Stimulated activated CD4-positive, alpha-beta T cell treated with anti-CD3 and anti-CD28 coated beads, Interleukin-4, amount 100 ng/mL, for 4 hours (primary cell): ENCODE measurements at regions not wholly inside any gene's neighbourhood (a gene's known extent, or its start where the extent isn't known, plus 50 kb on each side); places are given as distances from the start of the nearest gene placed in this dataset.
A peak's percentile ranks its signal among the peaks of the same experiment; 100 is the strongest.

ENCODE experiments used
- DNase-seq, 2 experiments: peaks; one replicate each; pipeline ENCODE4 v3.0.0-alpha.2; 2020

GRCh38 chr10:3689871-3690510, 95.0 kb downstream of the KLF6 start:
- DNase-seq: peak in 1 of 2 experiments; percentile 30

- DNase-seq: no peak
These were observed 97.4 kb downstream of the KLF6 start for GRCh38 chr10:3687510-3688081.

- DNase-seq: no peak
These were observed 99.6 kb downstream of the KLF6 start for GRCh38 chr10:3685384-3685783.

- no peak for DNase-seq
These were observed 100.1 kb downstream of the KLF6 start for GRCh38 chr10:3684891-3685290.

GRCh38 chr10:3683560-3683959, 101.4 kb downstream of the KLF6 start:
- no peak for DNase-seq

GRCh38 chr10:3682745-3683144, 102.3 kb downstream of the KLF6 start:
- DNase-seq: no peak

GRCh38 chr10:3681642-3682554, 103.1 kb downstream of the KLF6 start:
- DNase-seq: no peak

- DNase-seq: no peak
These were observed 104.9 kb downstream of the KLF6 start for GRCh38 chr10:3679950-3680629.

- DNase-seq: no peak
These were observed 106.3 kb downstream of the KLF6 start for GRCh38 chr10:3678629-3679227.

- DNase-seq: no peak
These were observed 108.4 kb downstream of the KLF6 start for GRCh38 chr10:3676564-3676963.

- no peak for DNase-seq
These were observed 112.8 kb downstream of the KLF6 start for GRCh38 chr10:3672220-3672619.

- no peak for DNase-seq
These were observed 113.5 kb downstream of the KLF6 start for GRCh38 chr10:3671386-3671955.

GRCh38 chr10:3668966-3669330, 116.1 kb downstream of the KLF6 start:
- no peak for DNase-seq

- peak; percentile 47 to 65 for DNase-seq
These were observed 116.6 kb downstream of the KLF6 start for GRCh38 chr10:3668276-3668965.

- peak; percentile 42 to 79 for DNase-seq
These were observed 118.3 kb downstream of the KLF6 start for GRCh38 chr10:3666525-3667302.

GRCh38 chr10:3665316-3665908, 119.6 kb downstream of the KLF6 start:
- no peak for DNase-seq

GRCh38 chr10:3662775-3663174, 122.2 kb downstream of the KLF6 start:
- no peak for DNase-seq

- DNase-seq: no peak
These were observed 123.7 kb downstream of the KLF6 start for GRCh38 chr10:3661271-3661670.

GRCh38 chr10:3660753-3661152, 124.3 kb downstream of the KLF6 start:
- DNase-seq: no peak

GRCh38 chr10:3659203-3659917, 125.6 kb downstream of the KLF6 start:
- DNase-seq: no peak
